ENCODE measurements at regions not wholly inside any gene's neighbourhood (a gene's known extent, or its start where the extent isn't known, plus 50 kb on each side); places are given as distances from the start of the nearest gene placed in this dataset.

GRCh38 chr14:83289390-83289789 lies 1755.7 kb upstream of the SEL1L start:
- POLR2A ChIA-PET = no interaction called here
- no peak for TF ChIP-seq CTCF (IDR thresholded peaks at IDR 0.05; ENCODE audit: low read depth, low read length)
- H3K27me3 ChIP-seq (ENCODE audit: control insufficient read depth, insufficient read depth, low read length) = no peaks in the 10 kb centered on the region

GRCh38 chr14:83289896-83290295 lies 1756.2 kb upstream of the SEL1L start:
- Histone ChIP-seq H3K27ac (ENCODE audit: low read depth, low read length) (no peak overlapping the region), H3K27me3 (ENCODE audit: control insufficient read depth, insufficient read depth, low read length) (no peaks in the 10 kb centered on the region), H3K9me3 (ENCODE audit: control insufficient read depth, insufficient read depth, low read length) (no peaks in the 10 kb centered on the region), H3K4me3 (ENCODE audit: low read depth, low read length) (no peak overlapping the region)
- no peak for DNase-seq (ENCODE audit: low read depth, low spot score)
- ChIA-PET POLR2A (no interaction called here), CTCF (interaction anchor here (0.9 kb wide), 1 partner anchor 10 kb away, joined by 3 read pairs; no protein-coding TSS in a partner anchor)
- TF ChIP-seq CTCF (IDR thresholded peaks at IDR 0.05; ENCODE audit: low read depth, low read length) = no peak

More at GRCh38 chr14:83289390-83289789, 1755.7 kb upstream of the SEL1L start:
- Histone ChIP-seq H3K27ac (ENCODE audit: low read depth, low read length) (no peak overlapping the region), H3K4me3 (ENCODE audit: low read depth, low read length) (no peak overlapping the region), H3K9me3 (ENCODE audit: control insufficient read depth, insufficient read depth, low read length) (no peaks in the 10 kb centered on the region)
- no peak for DNase-seq (ENCODE audit: low read depth, low spot score)
- CTCF ChIA-PET = interaction anchor here (0.9 kb wide), 1 partner anchor 10 kb away, joined by 3 read pairs; no protein-coding TSS in a partner anchor

GRCh38 chr14:83290447-83290846 lies 1756.8 kb upstream of the SEL1L start:
- no peak for TF ChIP-seq CTCF (IDR thresholded peaks at IDR 0.05; ENCODE audit: low read depth, low read length)
- no peaks in the 10 kb centered on the region for H3K27me3 ChIP-seq (ENCODE audit: control insufficient read depth, insufficient read depth, low read length)
- ChIA-PET POLR2A (no interaction called here), CTCF (interaction anchor here (0.9 to 1.1 kb wide), 2 partner anchors 9 to 291 kb away, joined by 3 read pairs; no protein-coding TSS in a partner anchor)
- no peak for DNase-seq (ENCODE audit: low read depth, low spot score)
- no peak overlapping the region for H3K27ac ChIP-seq (ENCODE audit: low read depth, low read length)
- no peaks in the 10 kb centered on the region for H3K9me3 ChIP-seq (ENCODE audit: control insufficient read depth, insufficient read depth, low read length)
- H3K4me3 ChIP-seq (ENCODE audit: low read depth, low read length) = no peak overlapping the region

GRCh38 chr14:83291714-83292113 lies 1758.1 kb upstream of the SEL1L start:
- no peak for TF ChIP-seq CTCF (IDR thresholded peaks at IDR 0.05; ENCODE audit: low read depth, low read length)
- ChIA-PET POLR2A (no interaction called here), CTCF (interaction anchor here (1.1 kb wide), 1 partner anchor 292 kb away, joined by 3 read pairs; no protein-coding TSS in a partner anchor)
- no peaks in the 10 kb centered on the region for H3K9me3 ChIP-seq (ENCODE audit: control insufficient read depth, insufficient read depth, low read length)
- no peak overlapping the region for H3K27ac ChIP-seq (ENCODE audit: low read depth, low read length)
- H3K27me3 ChIP-seq (ENCODE audit: control insufficient read depth, insufficient read depth, low read length) = no peaks in the 10 kb centered on the region
- H3K4me3 ChIP-seq (ENCODE audit: low read depth, low read length) = no peak overlapping the region
- DNase-seq (ENCODE audit: low read depth, low spot score) = no peak

- Histone ChIP-seq H3K9me3 (ENCODE audit: control insufficient read depth, insufficient read depth, low read length) (no peaks in the 10 kb centered on the region), H3K4me3 (ENCODE audit: low read depth, low read length) (no peak overlapping the region), H3K27ac (ENCODE audit: low read depth, low read length) (no peak overlapping the region), H3K27me3 (ENCODE audit: control insufficient read depth, insufficient read depth, low read length) (no peaks in the 10 kb centered on the region)
- TF ChIP-seq CTCF (IDR thresholded peaks at IDR 0.05; ENCODE audit: low read depth, low read length) = no peak
- POLR2A ChIA-PET = no interaction called here
- CTCF ChIA-PET = interaction anchor here (2.4 kb wide), 1 partner anchor 295 kb away, joined by 9 read pairs; no protein-coding TSS in a partner anchor
- no peak for DNase-seq (ENCODE audit: low read depth, low spot score)
Observed at GRCh38 chr14:83294941-83295340, 1761.3 kb upstream of the SEL1L start.
